ENCODE measurements at regions not wholly inside any gene's neighbourhood (a gene's known extent, or its start where the extent isn't known, plus 50 kb on each side); places are given as distances from the start of the nearest gene placed in this dataset.
A peak's percentile ranks its signal among the peaks of the same experiment; 100 is the strongest.

DNA sequence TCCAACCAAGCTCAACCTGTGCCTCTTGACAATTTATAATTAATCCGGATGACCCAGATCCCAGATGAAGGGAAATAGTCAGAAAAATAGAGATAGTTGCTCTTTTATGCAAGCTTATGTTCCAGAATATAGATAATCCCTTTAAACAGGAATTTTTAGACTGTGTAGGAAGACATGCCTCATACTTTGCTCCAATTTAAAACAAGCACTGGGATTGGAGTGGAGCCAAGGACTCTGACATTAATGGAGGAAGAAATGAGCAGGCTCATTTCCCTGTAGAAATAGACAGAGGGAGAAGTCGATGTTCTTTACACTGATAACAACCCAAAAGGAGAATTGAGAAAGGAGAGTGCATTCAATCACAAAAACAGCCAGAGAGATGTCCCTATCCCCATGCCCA lies 70.1 kb upstream of the LRRC55 start:
- H2AFZ ChIP-seq (ENCODE audit: insufficient read depth, low read depth, low read length, poor library complexity, severe bottlenecking): no peak overlapping the region
- no peaks in the 10 kb centered on the region for H3K36me3 Mint-ChIP-seq
- peaks cover 0 to 5% (median 2%) of the 10 kb centered on the region in 3 donors for H3K27me3 Mint-ChIP-seq (ENCODE audit: low read depth in 3 of 3)
- no peak overlapping the region for H3K4me3 Mint-ChIP-seq
- no peak overlapping the region for H3K4me3 ChIP-seq (replicated peaks in 1 of 3; ENCODE audit: low read depth in 2 of 3, low read length in 3 of 3)
- H3K4me1 Mint-ChIP-seq: no peaks in the 10 kb centered on the region
- peaks cover 3% of the 10 kb centered on the region in 2 donors for H3K27me3 ChIP-seq (ENCODE audit: control insufficient read depth in 2 of 2, insufficient read depth in 2 of 2, low read length in 2 of 2)
- H3K4me2 ChIP-seq (replicated peaks; ENCODE audit: extremely low read depth, low read length, poor library complexity, severe bottlenecking): no peak overlapping the region
- H3K9me3 ChIP-seq (replicated peaks in 1 of 2; ENCODE audit: control insufficient read depth in 1 of 2, insufficient read depth in 1 of 2, low read length in 2 of 2): no peaks in the 10 kb centered on the region
- TF ChIP-seq, protein P1, sequence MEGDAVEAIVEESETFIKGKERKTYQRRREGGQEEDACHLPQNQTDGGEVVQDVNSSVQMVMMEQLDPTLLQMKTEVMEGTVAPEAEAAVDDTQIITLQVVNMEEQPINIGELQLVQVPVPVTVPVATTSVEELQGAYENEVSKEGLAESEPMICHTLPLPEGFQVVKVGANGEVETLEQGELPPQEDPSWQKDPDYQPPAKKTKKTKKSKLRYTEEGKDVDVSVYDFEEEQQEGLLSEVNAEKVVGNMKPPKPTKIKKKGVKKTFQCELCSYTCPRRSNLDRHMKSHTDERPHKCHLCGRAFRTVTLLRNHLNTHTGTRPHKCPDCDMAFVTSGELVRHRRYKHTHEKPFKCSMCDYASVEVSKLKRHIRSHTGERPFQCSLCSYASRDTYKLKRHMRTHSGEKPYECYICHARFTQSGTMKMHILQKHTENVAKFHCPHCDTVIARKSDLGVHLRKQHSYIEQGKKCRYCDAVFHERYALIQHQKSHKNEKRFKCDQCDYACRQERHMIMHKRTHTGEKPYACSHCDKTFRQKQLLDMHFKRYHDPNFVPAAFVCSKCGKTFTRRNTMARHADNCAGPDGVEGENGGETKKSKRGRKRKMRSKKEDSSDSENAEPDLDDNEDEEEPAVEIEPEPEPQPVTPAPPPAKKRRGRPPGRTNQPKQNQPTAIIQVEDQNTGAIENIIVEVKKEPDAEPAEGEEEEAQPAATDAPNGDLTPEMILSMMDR (IDR thresholded peaks at IDR 0.05): no peak
- DNase-seq: no peak
- intact Hi-C loops (cut with micrococcal nuclease): no loop called here
- no peak overlapping the region for H3K27ac ChIP-seq (ENCODE audit: low read depth in 1 of 2, low read length in 2 of 2)
- no peak overlapping the region for H3K27ac Mint-ChIP-seq
- no peaks in the 10 kb centered on the region for H4K20me1 ChIP-seq (ENCODE audit: insufficient read depth, low read length)
- no peaks in the 10 kb centered on the region for H3K4me1 ChIP-seq (ENCODE audit: control insufficient read depth in 1 of 2, insufficient read depth in 2 of 2, low read length in 2 of 2)
- H3K9me3 Mint-ChIP-seq: peaks cover 0 to 4% (median 0%) of the 10 kb centered on the region in 7 donors
- H3K9ac ChIP-seq (ENCODE audit: insufficient read depth, low read length, poor library complexity, severe bottlenecking): no peak overlapping the region
- no peaks in the 10 kb centered on the region for H3K36me3 ChIP-seq (replicated peaks in 1 of 2; ENCODE audit: control insufficient read depth in 1 of 2, insufficient read depth in 2 of 2, low read length in 2 of 2)
- WGBS (ENCODE audit: insufficient coverage): no CpG with 5 or more reads among the region's 2 CpGs
- H3K79me2 ChIP-seq (ENCODE audit: insufficient read depth, low read length): no peaks in the 10 kb centered on the region

DNA sequence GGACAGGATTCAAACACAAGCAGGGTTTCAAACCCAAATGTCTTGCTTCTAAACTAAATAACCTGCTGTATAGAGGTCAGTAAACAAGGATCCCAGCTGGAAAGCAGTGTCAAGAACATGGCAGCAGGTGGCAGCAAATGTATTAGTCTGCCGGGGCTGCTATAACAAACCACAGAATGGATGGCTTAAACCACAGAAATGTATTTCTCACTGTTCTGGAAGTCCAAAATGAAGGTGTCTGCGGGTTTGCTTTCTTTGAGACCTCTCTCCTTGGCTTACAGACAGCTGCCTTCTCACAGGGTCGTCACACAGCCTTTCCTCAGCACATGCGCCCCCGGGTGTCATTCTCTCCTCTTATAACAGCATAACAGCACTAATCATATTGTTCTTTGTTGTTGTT lies 65.1 kb upstream of the LRRC55 start:
- Histone ChIP-seq H4K20me1 (ENCODE audit: insufficient read depth, low read length) (no peaks in the 10 kb centered on the region), H3K4me1 (ENCODE audit: control insufficient read depth in 1 of 2, insufficient read depth in 2 of 2, low read length in 2 of 2) (no peaks in the 10 kb centered on the region), H2AFZ (ENCODE audit: insufficient read depth, low read depth, low read length, poor library complexity, severe bottlenecking) (no peak overlapping the region), H3K4me3 (replicated peaks in 1 of 3; ENCODE audit: low read depth in 2 of 3, low read length in 3 of 3) (no peak overlapping the region), H3K79me2 (ENCODE audit: insufficient read depth, low read length) (no peaks in the 10 kb centered on the region), H3K9me3 (replicated peaks in 1 of 2; ENCODE audit: control insufficient read depth in 1 of 2, insufficient read depth in 1 of 2, low read length in 2 of 2) (no peaks in the 10 kb centered on the region), H3K9ac (ENCODE audit: insufficient read depth, low read length, poor library complexity, severe bottlenecking) (no peak overlapping the region), H3K27ac (ENCODE audit: low read depth in 1 of 2, low read length in 2 of 2) (no peak overlapping the region), H3K4me2 (replicated peaks; ENCODE audit: extremely low read depth, low read length, poor library complexity, severe bottlenecking) (no peak overlapping the region), H3K36me3 (replicated peaks in 1 of 2; ENCODE audit: control insufficient read depth in 1 of 2, insufficient read depth in 2 of 2, low read length in 2 of 2) (no peaks in the 10 kb centered on the region), H3K27me3 (ENCODE audit: control insufficient read depth in 2 of 2, insufficient read depth in 2 of 2, low read length in 2 of 2) (peaks cover 2 to 3% of the 10 kb centered on the region in 2 donors)
- TF ChIP-seq, protein P1 (IDR thresholded peaks at IDR 0.05): peak; percentile 39
- intact Hi-C loops (cut with micrococcal nuclease): loop anchor here (2.0 to 5.0 kb wide), 2 partner anchors 131 to 132 kb away; no protein-coding TSS in a partner anchor
- WGBS (ENCODE audit: insufficient coverage): 42% methylated on average over 2 of the region's 5 CpGs
- no peak overlapping the region for H3K4me3 Mint-ChIP-seq
- DNase-seq: peak in 2 of 3 donors; percentile 2 to 14
- H3K4me1 Mint-ChIP-seq: no peaks in the 10 kb centered on the region
- H3K27me3 Mint-ChIP-seq (ENCODE audit: low read depth in 3 of 3): peaks cover 0 to 7% (median 6%) of the 10 kb centered on the region in 3 donors
- no peak overlapping the region for H3K27ac Mint-ChIP-seq
- H3K36me3 Mint-ChIP-seq: no peaks in the 10 kb centered on the region
- H3K9me3 Mint-ChIP-seq: peaks cover 0 to 4% (median 0%) of the 10 kb centered on the region in 7 donors
